Activated T-helper 17 cell treated with anti-CD3 and anti-CD28 coated beads, Interleukin-2, amount 50 U/mL, for 72 hours (primary cell): ENCODE measurements at regions not wholly inside any gene's neighbourhood (a gene's known extent, or its start where the extent isn't known, plus 50 kb on each side); places are given as distances from the start of the nearest gene placed in this dataset.
"Not testable (repeated sequence)": the region's sequence is repeated elsewhere in the genome, so short reads cannot be mapped to it uniquely, and the experiment has no call there.

ENCODE experiments used
- ATAC-seq: fragments of 150-1000 bp; cut with Tn5 transposase; replicated peaks from 2 replicates; pipeline ENCODE4 v1.10.0; 2021; ENCODE audit warnings: mild to moderate bottlenecking, moderate library complexity
- H3K27ac Mint-ChIP-seq: one replicate; pipeline ENCODE4 v1.8.0; 2022; ENCODE audit warnings: mixed read lengths
- H3K27me3 Mint-ChIP-seq: one replicate; pipeline ENCODE4 v1.8.0; 2022; ENCODE audit warnings: mixed read lengths
- H3K36me3 Mint-ChIP-seq: one replicate; pipeline ENCODE4 v1.8.0; 2022; ENCODE audit warnings: low read depth, mild to moderate bottlenecking, mixed read lengths
- H3K4me1 Mint-ChIP-seq: one replicate; pipeline ENCODE4 v1.8.0; 2022; ENCODE audit warnings: mixed read lengths
- H3K4me3 Mint-ChIP-seq: one replicate; pipeline ENCODE4 v1.8.0; 2022; ENCODE audit warnings: mild to moderate bottlenecking, mixed read lengths
- H3K9me3 Mint-ChIP-seq: one replicate; pipeline ENCODE4 v1.8.0; 2022; ENCODE audit warnings: mixed read lengths

GRCh38 chr5:101045689-101046088 is 142.6 kb upstream of the ST8SIA4 start:
- ATAC-seq, result no peak
- Mint-ChIP-seq H3K27ac (no peak overlapping the region), H3K4me1 (no peaks in the 10 kb centered on the region), H3K4me3 (no peak overlapping the region), H3K9me3 (no peaks in the 10 kb centered on the region), H3K27me3 (no peaks in the 10 kb centered on the region), H3K36me3 (no peaks in the 10 kb centered on the region)

DNA sequence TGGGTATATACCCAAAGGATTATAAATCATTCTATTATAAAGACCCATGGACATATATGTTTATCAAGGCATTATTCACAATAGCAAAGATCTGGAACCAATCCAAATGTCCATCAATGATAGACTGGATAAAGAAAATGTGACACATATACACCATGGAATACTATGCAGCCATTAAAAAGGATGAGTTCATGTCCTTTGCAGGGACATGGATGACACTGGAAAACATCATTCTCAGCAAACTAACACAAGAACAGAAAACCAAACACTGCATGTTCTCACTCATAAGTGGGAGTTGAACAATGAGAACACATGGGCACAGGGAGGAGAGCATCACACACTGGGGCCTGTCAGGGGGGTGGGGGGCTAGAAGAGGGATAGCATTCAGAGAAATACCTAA is 136.9 kb upstream of the ST8SIA4 start:
- not testable (repeated sequence) for H3K27ac Mint-ChIP-seq

GRCh38 chr5:101036778-101037177 is 133.7 kb upstream of the ST8SIA4 start:
- H3K9me3 Mint-ChIP-seq, result peaks cover 10% of the 10 kb centered on the region
- H3K36me3 Mint-ChIP-seq, result no peaks in the 10 kb centered on the region
- H3K27me3 Mint-ChIP-seq, result no peaks in the 10 kb centered on the region
- ATAC-seq, result no peak
- no peak overlapping the region for H3K4me3 Mint-ChIP-seq
- H3K27ac Mint-ChIP-seq, result no peak overlapping the region
- no peaks in the 10 kb centered on the region for H3K4me1 Mint-ChIP-seq

More for the DNA sequence above, 136.9 kb upstream of the ST8SIA4 start:
- not testable (repeated sequence) for H3K9me3 Mint-ChIP-seq, ATAC-seq, H3K36me3 Mint-ChIP-seq, H3K27me3 Mint-ChIP-seq, H3K4me3 Mint-ChIP-seq, H3K4me1 Mint-ChIP-seq

GRCh38 chr5:101035425-101035824 is 132.3 kb upstream of the ST8SIA4 start:
- Mint-ChIP-seq H3K36me3 (no peaks in the 10 kb centered on the region), H3K27me3 (no peaks in the 10 kb centered on the region), H3K4me1 (no peaks in the 10 kb centered on the region), H3K4me3 (no peak overlapping the region), H3K9me3 (peaks cover 10% of the 10 kb centered on the region), H3K27ac (no peak overlapping the region)
- no peak for ATAC-seq

- Mint-ChIP-seq H3K36me3 (no peaks in the 10 kb centered on the region), H3K4me1 (no peaks in the 10 kb centered on the region), H3K4me3 (no peak overlapping the region), H3K9me3 (no peaks in the 10 kb centered on the region), H3K27ac (no peak overlapping the region), H3K27me3 (no peaks in the 10 kb centered on the region)
- no peak for ATAC-seq
Observed at GRCh38 chr5:101024299-101024698, 121.2 kb upstream of the ST8SIA4 start.

DNA sequence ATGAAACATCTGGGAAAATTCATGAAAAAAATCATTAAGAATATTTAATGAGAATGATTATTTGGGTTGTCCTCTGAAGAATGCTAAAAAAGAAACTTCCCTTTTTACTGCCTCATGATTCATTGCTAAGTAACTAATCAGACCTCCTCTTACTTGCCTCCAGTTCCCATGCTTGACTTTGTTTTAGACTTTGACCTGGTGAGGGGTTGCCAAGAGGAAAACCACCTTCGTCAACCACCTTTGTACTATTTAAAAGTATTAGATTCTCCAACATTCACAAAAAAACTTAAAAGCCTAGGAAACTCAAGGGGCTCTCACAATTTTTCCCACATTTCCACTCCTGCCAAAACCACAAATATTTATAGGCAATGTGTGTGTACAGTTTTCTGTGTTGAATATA is 115.2 kb upstream of the ST8SIA4 start:
- H3K9me3 Mint-ChIP-seq, result no peaks in the 10 kb centered on the region
- ATAC-seq, result no peak
- no peaks in the 10 kb centered on the region for H3K36me3 Mint-ChIP-seq
- no peaks in the 10 kb centered on the region for H3K27me3 Mint-ChIP-seq
- H3K27ac Mint-ChIP-seq, result no peak overlapping the region
- H3K4me3 Mint-ChIP-seq, result no peak overlapping the region
- H3K4me1 Mint-ChIP-seq, result no peaks in the 10 kb centered on the region

DNA sequence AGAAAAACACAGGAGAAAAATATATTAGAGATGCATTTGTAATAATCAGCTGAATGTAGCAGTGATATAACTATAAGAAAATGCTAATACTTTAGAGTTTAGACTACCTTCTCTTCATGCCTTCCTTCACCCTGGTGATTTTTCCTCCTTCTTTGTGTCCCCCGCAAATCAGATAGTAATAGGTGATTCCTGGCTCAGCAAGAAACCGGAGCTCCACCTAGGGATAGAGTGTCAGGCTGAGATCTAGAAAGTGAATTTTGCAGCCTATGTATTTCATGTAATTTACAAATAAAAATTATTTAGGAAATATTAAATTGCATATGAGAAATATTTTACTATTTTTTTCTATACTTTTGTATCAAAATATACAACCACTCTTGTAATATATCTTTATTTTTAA is 109.8 kb upstream of the ST8SIA4 start:
- H3K27me3 Mint-ChIP-seq, result no peaks in the 10 kb centered on the region
- H3K36me3 Mint-ChIP-seq, result no peaks in the 10 kb centered on the region
- H3K4me3 Mint-ChIP-seq, result no peak overlapping the region
- no peak overlapping the region for H3K27ac Mint-ChIP-seq
- H3K9me3 Mint-ChIP-seq, result no peaks in the 10 kb centered on the region
- no peaks in the 10 kb centered on the region for H3K4me1 Mint-ChIP-seq
- ATAC-seq, result no peak

DNA sequence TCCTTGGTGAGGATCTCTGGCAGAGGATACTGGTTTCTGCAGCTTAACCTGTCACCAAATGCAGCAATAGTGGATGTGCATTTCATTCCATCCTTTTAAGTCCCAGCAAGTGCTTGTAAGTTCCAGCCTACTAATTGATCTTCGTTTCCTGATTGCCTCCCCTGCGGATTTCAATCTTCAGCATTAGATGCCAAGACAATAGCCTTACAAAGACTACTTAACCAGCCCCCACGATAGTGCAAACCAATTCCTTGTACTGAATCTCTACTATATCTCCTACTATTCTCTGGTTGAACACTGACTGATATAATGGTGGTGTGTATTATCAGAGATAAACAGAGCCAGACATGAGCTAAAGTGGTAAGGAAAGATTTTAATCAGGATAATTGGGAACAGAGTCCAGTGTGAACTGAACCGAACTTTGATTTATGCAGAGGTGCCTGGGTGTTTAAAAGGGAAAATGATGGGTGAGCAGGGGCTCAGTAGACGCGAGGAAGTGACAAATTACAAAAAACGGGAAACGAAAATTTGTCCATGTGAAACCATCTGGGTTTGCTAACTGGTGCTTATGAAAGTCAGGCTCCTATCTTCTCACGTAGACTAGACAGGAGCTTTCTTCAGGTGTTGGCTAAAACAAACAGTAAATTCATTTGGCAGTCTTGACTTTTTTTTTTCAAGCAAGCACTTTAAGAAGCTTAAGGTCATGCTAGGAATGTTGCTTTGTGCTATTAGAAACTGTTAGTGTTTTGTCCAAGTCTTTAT is 106.9 kb upstream of the ST8SIA4 start:
- Mint-ChIP-seq H3K4me3 (no peak overlapping the region), H3K27me3 (no peaks in the 10 kb centered on the region), H3K36me3 (no peaks in the 10 kb centered on the region), H3K4me1 (no peaks in the 10 kb centered on the region), H3K9me3 (no peaks in the 10 kb centered on the region), H3K27ac (no peak overlapping the region)
- no peak for ATAC-seq

GRCh38 chr5:100992354-100992753 is 89.3 kb upstream of the ST8SIA4 start:
- no peaks in the 10 kb centered on the region for H3K36me3 Mint-ChIP-seq
- H3K4me3 Mint-ChIP-seq, result no peak overlapping the region
- no peaks in the 10 kb centered on the region for H3K4me1 Mint-ChIP-seq
- ATAC-seq, result no peak
- H3K9me3 Mint-ChIP-seq, result no peaks in the 10 kb centered on the region
- H3K27me3 Mint-ChIP-seq, result no peaks in the 10 kb centered on the region
- no peak overlapping the region for H3K27ac Mint-ChIP-seq

GRCh38 chr5:100983601-100984000 is 80.5 kb upstream of the ST8SIA4 start:
- H3K9me3 Mint-ChIP-seq, H3K4me3 Mint-ChIP-seq, H3K27ac Mint-ChIP-seq, H3K4me1 Mint-ChIP-seq, ATAC-seq, H3K27me3 Mint-ChIP-seq, H3K36me3 Mint-ChIP-seq: not testable (repeated sequence)

- no peaks in the 10 kb centered on the region for H3K9me3 Mint-ChIP-seq
- no peaks in the 10 kb centered on the region for H3K36me3 Mint-ChIP-seq
- H3K27ac Mint-ChIP-seq, result no peak overlapping the region
- H3K4me3 Mint-ChIP-seq, result no peak overlapping the region
- H3K27me3 Mint-ChIP-seq, result no peaks in the 10 kb centered on the region
- no peak for ATAC-seq
- no peaks in the 10 kb centered on the region for H3K4me1 Mint-ChIP-seq
Observed at GRCh38 chr5:100974082-100974481, 71.0 kb upstream of the ST8SIA4 start.

DNA sequence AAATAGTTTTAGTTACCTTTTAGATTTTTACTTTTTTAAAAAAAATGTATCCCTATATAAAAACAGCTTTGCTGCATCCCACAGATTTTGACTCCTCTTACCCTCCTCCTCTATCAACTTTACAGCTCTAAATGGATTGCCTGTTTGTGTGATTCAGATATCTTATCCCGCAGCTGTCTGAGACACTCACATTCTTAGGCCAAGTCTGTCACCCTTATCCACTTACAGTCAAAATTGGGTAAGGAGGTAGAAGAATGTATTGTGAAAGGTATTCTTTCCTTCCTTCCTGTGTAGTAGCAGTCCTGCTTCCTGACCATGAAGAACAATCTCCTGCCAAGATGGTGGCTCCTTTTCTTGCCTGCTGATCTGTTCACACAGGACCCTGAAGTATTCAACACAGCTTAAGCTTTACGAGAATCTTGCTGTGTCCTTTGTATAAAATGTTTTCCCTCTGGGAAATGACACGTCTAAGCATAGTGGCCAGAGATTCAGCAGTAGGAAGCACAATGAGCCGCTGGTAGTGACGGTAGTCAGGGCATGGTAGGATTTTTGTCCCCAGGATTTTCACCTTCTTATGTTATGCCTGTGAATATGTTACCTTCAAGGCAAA is 67.7 kb upstream of the ST8SIA4 start:
- Mint-ChIP-seq H3K4me1 (no peaks in the 10 kb centered on the region), H3K4me3 (no peak overlapping the region), H3K27ac (no peak overlapping the region), H3K9me3 (no peaks in the 10 kb centered on the region), H3K36me3 (no peaks in the 10 kb centered on the region), H3K27me3 (no peaks in the 10 kb centered on the region)
- no peak for ATAC-seq

- Mint-ChIP-seq H3K27ac (no peak overlapping the region), H3K27me3 (no peaks in the 10 kb centered on the region), H3K36me3 (no peaks in the 10 kb centered on the region), H3K4me1 (no peaks in the 10 kb centered on the region), H3K4me3 (no peak overlapping the region), H3K9me3 (peaks cover 3% of the 10 kb centered on the region)
- ATAC-seq, result no peak
Observed at GRCh38 chr5:100965291-100965690, 62.2 kb upstream of the ST8SIA4 start.
